NB4 (cell line): ENCODE measurements at regions not wholly inside any gene's neighbourhood (a gene's known extent, or its start where the extent isn't known, plus 50 kb on each side); places are given as distances from the start of the nearest gene placed in this dataset.

Experiments used
- CTCF ChIP-seq: IDR thresholded peaks from one replicate; pipeline ENCODE4 v1.5.1; 2012; ENCODE audit warnings: low read depth, low read length
- MAX ChIP-seq: IDR thresholded peaks from 2 replicates; pipeline ENCODE4 v1.6.1; 2011; ENCODE audit warnings: low read depth, low read length
- MYC ChIP-seq: IDR thresholded peaks from 2 replicates; pipeline ENCODE4 v1.6.1; 2011; ENCODE audit warnings: low read depth, low read length
- POLR2A ChIP-seq: IDR thresholded peaks from 2 replicates; pipeline ENCODE4 v1.6.1; 2011; ENCODE audit warnings: mild to moderate bottlenecking; ENCODE audit not compliant: insufficient read length; ENCODE audit errors: extremely low read depth

- TF ChIP-seq CTCF (no peak), POLR2A (no peak), MYC (no peak), MAX (no peak)
Measured at GRCh38 chr12:89960011-89960507, 251.4 kb upstream of the ATP2B1 start.
